Astrocyte (in vitro differentiated cells and primary cell): ENCODE measurements at regions not wholly inside any gene's neighbourhood (a gene's known extent, or its start where the extent isn't known, plus 50 kb on each side); places are given as distances from the start of the nearest gene placed in this dataset.

Experiments
- CTCF ChIP-seq: IDR thresholded peaks from 2 replicates; pipeline ENCODE4 v1.5.1; 2011; ENCODE audit warnings: low read depth, mild to moderate bottlenecking, inconsistent platforms, low read length, moderate library complexity; ENCODE audit not compliant: insufficient read depth
- EZH2 ChIP-seq: IDR thresholded peaks from 2 replicates; pipeline ENCODE4 v1.6.1; 2012; ENCODE audit warnings: mild to moderate bottlenecking, low read length, inconsistent platforms; ENCODE audit not compliant: insufficient read depth

DNA sequence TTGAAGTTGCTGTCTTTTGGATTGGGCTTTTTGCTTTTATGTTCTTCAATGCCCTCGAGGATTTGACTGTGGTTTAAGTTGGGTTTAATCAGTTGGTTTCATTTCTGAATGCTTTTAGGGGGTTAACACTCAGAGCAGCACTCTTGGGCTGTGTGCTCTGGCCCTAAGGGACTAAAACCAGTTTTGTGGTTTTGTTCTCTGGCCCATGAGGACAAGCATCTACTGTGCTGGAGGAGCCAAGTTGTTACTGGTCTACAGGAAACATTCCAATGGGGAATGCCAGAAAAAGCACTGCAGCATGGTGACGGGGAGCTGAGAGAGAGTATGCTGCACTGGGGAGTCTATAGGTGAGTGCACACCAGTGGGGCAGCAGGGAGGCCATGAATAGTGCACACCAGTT, 596.9 kb downstream of the ZBBX start:
- TF ChIP-seq CTCF (no peak), EZH2 (no peak)
